GF-D8 (cell line): ENCODE measurements at regions not wholly inside any gene's neighbourhood (a gene's known extent, or its start where the extent isn't known, plus 50 kb on each side); places are given as distances from the start of the nearest gene placed in this dataset.
"Not testable (repeated sequence)": the region's sequence is repeated elsewhere in the genome, so short reads cannot be mapped to it uniquely, and the experiment has no call there.

Source experiments
- DNase-seq: peaks from one replicate; lab custom pipeline; 2025; lab: John Stamatoyannopoulos, UW

DNA sequence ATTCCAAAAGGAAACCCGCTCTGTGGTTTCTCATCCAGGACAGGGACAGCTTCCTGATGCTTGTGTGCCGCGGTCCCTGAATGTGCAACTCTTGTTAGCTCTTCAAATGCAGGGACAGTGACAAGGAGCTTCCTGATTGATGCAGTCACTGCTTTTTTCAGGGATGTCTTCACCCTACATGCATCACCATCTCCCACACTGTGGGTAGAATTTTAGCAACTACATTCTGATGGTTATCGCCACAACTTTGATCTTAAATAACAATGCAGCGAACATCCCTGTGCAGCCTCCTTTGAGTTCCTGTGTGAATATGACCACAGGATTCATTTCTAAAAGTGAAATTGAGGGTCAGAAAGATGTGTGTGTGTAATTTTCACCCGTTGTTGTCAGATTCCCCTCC is 115.0 kb downstream of the GGTLC2 start:
- no peak for DNase-seq

DNA sequence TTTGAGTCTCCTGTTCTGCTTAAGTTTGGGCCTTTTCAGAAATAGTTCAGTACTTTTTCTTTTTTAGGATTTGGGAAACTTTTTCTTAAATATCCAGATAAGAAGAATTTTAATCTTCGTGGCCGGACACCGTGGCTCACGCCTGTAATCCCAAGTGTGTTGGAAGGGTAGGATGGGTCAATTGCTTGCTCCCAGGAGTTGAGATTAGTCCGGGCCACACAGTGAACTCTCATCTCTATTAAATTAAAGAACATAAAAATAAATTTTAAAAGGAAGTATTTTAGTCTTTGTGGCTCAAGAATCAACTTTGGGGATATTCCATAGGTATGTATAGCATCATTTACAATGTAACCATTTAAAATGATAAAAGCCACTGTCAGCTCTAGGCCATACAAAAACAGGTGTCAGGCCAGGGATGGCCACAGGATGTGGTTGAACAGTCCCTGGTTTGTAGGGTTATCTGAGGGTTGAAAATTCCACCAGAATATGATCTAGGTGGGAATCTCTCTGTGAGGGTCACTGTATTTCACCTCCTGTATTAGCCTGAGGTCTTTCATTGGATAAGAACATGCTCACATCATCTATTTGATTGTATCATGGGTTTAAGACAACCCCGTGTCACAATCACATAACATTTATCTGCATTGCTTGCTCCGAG is 115.6 kb downstream of the GGTLC2 start:
- DNase-seq, result no peak

- no peak for DNase-seq
These were observed 117.2 kb downstream of the GGTLC2 start for GRCh38 chr22:22761606-22761962.

GRCh38 chr22:22761963-22762772 is 117.8 kb downstream of the GGTLC2 start:
- DNase-seq, result no peak

DNA sequence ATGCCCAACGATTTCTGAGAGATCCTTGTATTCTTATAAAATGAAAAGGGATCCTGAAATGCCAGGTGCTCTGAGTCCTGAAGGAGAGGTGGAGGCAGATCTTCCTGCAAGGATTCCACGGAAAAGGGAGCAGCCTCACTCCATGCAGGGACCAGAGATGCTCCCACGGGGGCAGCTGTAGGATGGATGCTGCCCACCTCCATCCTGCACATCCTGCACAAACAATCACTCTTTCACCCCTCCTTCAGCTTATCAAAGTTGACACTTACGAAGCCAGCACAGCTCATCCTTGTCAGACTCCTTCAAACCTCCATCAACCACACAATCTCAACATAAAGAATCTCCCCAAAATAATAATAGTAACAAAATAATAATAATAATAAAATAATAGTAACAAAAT is 119.1 kb downstream of the GGTLC2 start:
- no peak for DNase-seq

DNA sequence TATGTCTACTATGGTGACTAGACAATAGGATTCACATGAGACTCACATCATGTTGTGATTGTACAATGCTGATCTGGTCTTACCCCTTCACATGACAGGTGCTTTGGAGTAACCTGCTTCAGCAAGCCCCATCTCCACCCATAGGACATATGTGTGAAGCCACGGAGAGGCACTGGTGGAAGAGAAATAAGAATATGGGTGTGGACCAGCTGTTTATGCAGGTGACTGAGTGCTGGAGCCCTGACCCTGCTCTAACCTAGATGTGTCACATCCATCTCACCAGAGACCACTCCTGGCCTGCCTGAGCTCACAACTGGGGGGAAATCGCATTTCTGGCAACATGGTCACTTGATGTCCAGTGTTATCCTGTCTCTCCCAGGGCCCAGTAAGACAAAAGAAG is 119.7 kb downstream of the GGTLC2 start:
- no peak for DNase-seq

DNA sequence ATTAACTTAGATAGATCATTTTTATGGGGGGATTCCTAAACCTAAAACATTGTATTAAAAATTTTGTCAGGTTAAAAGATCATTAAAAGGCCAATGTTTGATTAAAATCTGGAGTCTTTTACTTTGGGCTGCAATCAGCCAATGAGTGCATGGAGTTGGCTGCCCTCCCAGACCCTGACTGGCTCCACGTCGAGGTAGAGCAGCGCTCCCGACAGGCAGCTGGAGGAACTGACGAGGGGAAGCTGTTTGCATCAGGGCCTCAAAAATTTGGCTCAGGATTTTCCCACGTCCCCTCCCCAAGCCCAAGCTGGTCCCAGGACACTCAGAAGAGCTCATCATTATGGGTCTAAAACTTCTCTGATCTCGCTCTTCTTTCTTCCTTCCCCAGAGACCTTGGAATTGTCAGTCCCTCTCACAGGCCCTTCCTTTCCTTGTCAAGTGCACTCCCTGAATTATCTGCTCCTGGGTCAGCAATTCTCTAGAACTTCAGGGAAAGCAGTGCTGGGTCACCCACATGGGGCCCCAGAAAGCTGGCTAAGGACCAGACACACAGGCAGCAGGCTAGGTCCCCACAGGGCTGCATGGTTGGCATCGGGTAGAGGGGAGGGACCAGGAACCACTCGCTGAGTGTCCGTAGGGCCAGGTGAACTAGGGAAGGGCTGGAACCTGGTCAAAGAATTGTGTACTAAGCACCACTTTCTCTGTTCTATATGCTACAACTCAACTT is 119.6 kb upstream of the IGLL5 start:
- no peak for DNase-seq

DNA sequence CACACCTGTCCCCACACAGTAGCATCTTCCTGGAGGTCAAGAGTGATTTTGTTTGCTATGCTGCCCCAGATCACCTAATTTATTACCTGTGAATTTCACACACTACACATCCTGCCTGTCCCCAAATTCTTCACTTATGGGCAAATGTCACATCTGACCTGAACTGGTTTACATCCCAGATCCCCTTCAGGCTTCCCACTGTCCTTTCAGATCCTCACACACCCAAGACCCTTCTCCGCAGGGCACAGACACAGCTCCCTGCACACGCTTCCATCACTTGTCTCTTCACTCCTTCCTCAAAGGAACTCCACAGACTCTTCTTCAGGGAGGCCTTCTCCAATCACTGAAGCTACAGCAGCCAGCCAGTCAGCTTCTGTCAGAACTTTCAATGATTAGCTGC is 118.7 kb upstream of the IGLL5 start:
- no peak for DNase-seq

DNA sequence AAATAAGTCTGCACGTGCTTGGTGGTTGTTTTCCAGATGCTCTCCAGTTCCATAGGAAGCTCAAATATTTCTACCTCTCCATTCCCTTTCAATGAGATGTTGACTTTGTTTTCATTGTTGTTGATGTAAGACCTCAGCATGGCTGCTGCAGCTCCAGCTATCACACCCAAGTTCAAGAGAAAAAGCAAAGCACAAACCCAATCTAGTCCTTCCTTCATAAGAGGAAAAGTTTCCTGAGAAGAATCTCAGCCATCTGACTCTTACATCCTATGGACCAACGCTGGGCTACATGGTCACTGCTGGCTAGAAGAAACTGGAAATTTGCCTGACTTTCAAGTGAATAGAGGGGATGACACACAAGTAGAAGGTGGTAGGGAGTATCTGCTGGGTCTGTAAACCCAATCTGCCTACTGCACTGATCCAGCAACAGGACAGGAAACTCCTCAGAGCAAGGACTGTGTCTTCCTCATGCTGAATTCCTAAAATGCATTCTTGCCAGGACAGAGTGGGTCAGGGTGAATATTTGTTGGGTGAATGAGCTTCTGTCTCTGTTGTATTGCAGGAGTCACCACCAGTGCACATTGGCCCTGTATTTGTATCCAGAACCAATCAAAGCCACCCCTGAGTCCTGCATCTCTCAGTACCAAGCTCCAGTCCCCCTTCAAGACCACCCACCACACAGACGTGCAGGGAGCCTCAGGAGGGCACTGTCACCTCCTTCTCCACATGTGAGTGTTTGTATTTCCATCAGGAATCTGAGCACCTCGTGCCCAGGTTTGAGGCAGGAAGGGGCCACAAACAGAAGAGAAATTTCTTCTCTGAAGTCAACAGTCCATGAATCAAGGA is 118.0 kb upstream of the IGLL5 start:
- no peak for DNase-seq

DNA sequence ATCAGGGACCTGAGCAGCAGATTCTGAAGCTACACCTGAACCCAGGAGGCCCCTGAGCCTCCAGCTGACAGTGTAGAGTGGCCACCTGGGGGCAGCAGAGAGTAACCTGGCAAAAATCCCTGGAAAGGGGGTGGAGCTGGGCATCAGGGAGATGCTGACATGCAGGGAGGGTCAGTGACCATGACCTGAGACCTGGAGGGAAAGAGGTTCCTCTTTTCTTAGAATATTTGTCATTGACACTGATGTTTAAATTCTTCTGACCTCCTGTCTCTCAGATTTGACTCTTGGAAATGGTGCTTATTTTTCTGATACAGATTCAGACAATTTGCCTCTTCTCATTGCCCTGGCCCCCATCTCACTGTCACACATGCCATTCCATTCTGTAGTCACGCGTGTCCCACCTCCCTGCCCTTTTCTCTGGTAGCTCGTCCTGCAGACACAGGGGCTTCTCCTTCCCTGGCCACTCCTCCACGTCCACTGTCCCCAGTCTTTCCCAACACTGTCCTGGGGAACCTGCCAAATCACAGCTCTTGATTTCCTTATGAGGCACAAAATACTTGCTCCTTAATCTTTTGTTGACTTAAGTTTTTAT is 117.2 kb upstream of the IGLL5 start:
- no peak for DNase-seq

DNA sequence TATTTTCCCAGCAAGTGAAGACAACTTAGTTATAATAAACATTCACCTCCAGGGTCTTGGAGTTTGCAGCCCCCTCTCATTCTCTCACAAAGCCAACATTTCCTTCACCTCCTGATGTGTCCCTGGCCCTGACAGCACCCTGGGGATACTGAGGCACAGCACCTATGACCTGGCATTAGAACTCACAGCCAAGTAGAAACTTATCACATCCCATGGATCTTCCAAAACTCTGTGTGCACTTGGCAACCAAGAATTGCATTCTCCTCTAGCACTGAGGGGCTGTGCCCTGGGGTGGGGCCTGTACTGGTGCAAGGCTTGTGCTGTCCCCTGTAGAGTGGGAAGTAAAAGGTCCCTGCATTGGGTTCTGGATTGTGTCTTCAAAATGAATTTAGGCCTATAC is 116.7 kb upstream of the IGLL5 start:
- no peak for DNase-seq

GRCh38 chr22:22771696-22772377 is 115.8 kb upstream of the IGLL5 start:
- no peak for DNase-seq

DNA sequence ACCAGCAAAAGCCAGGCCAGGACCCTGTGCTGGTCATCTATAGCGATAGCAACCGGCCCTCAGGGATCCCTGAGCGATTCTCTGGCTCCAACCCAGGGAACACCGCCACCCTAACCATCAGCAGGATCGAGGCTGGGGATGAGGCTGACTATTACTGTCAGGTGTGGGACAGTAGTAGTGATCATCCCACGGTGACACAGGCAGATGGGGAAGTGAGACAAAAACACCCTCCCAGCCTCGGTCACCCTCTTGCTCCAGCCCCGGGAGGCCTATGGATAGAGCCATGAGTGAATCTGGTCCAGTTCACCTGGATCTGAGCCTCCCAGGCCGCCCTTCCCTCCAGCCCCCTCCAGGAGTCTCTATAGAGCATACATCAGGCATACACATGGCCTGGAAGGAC is 115.2 kb upstream of the IGLL5 start:
- no peak for DNase-seq

- no peak for DNase-seq
These were observed 114.7 kb upstream of the IGLL5 start for GRCh38 chr22:22772883-22773282.

DNA sequence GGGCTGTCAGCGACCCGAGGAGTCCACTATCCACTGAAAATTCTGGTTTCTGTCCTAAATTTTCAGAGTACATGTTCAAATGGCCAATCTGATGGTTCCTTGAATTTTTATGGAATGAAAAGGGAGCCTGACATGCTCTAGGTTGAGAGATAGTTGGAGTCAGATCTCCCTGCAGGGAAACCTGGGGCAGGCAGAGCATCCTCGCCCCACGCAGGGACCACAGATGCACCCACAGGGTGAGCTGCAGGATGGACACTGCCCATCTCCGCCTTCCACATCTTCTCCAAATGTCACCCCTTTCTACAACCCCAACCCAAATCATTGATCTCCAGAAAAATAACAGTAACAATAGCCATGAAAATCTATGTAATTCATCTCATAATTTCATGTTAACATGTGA is 114.2 kb upstream of the IGLL5 start:
- no peak for DNase-seq

DNA sequence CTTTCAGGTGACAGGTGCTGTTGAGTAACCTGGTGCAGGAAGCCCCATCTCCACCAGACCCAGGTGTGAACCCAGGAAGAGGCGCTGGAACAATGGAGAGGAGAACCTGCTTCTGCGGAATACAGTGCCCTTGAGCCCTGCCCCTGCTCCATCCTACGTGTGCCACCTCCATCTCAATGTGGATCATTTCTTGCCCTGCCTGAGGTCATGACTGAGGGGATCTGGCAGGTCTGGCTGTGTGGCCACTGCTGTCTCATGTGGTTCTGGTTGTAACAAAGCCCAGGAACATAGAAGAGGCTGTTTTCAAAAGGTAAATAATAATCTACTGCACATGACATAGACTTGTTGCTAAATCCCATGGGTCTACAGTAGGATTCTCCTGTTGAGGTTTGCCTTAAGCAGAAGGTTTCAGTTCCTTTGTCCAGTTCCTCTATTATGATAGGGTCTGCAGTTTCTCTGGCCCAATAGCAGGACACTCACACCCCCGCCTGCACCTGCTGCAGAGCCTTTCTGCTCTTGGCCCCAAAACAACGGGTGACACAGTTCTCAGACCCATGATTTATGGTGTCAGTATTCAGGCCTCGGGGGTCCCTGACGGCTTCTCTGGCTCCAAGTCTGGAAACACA is 113.5 kb upstream of the IGLL5 start:
- DNase-seq, result no peak

- DNase-seq, result not testable (repeated sequence)
These were observed 112.9 kb upstream of the IGLL5 start for GRCh38 chr22:22774762-22775161.

GRCh38 chr22:22776121-22776520 is 111.5 kb upstream of the IGLL5 start:
- DNase-seq, result no peak

GRCh38 chr22:22779213-22779612 is 108.4 kb upstream of the IGLL5 start:
- DNase-seq, result no peak

GRCh38 chr22:22783575-22783974 is 104.0 kb upstream of the IGLL5 start:
- no peak for DNase-seq
